Breast epithelium (tissue), 4 donors: ENCODE measurements at regions not wholly inside any gene's neighbourhood (a gene's known extent, or its start where the extent isn't known, plus 50 kb on each side); places are given as distances from the start of the nearest gene placed in this dataset.
A peak's percentile ranks its signal among the peaks of the same experiment; 100 is the strongest.

Experiments used
- DNase-seq, 2 donors: peaks; one replicate each; pipeline ENCODE4 v3.0.0-alpha.2; 2019; ENCODE audit warnings: low spot score in 2 of 2
- H3K27ac ChIP-seq, 2 donors: fragments of 200-600 bp; sonication (generic) in 1 of 2; one replicate each; pipeline ENCODE4 v1.5.1; 2016 to 2019; ENCODE audit warnings: mild to moderate bottlenecking in 1 of 2
- H3K27me3 ChIP-seq, 2 donors: fragments of 200-600 bp; sonication (generic) in 1 of 2; one replicate each; pipeline versions ENCODE4 v1.5.1 to v1.6.0; 2017 to 2019; ENCODE audit warnings: control low read depth in 1 of 2, mild to moderate bottlenecking in 1 of 2
- H3K36me3 ChIP-seq: fragments of 200-600 bp; one replicate; pipeline ENCODE4 v1.5.1; 2019
- H3K4me1 ChIP-seq, 2 donors: fragments of 200-600 bp; sonication (generic); one replicate each; pipeline ENCODE4 v1.5.1; 2016 to 2019; ENCODE audit warnings: control low read depth in 1 of 2
- H3K4me3 ChIP-seq, 3 donors: fragments of 200-600 bp; sonication (generic); 1 replicate in 2 of 3; 2 replicates in 1 of 3; pipeline ENCODE4 v1.5.1; 2016 to 2019; ENCODE audit warnings: mild to moderate bottlenecking in 3 of 3, moderate library complexity in 2 of 3
- H3K9me3 ChIP-seq, 2 donors: fragments of 200-600 bp; sonication (generic) in 1 of 2; one replicate each; pipeline ENCODE4 v1.5.1; 2016 to 2019; ENCODE audit warnings: control low read depth in 1 of 2
- CTCF ChIP-seq, 3 donors: fragments of 450-650 bp; IDR thresholded peaks; one replicate each; pipeline ENCODE4 v1.5.1; 2016 to 2017; ENCODE audit warnings: antibody characterized with exemption in 3 of 3, mild to moderate bottlenecking in 3 of 3, moderate library complexity in 3 of 3
- POLR2A ChIP-seq: fragments of 450-650 bp; IDR thresholded peaks from one replicate; pipeline ENCODE4 v1.6.1; 2016; ENCODE audit warnings: antibody characterized with exemption, mild to moderate bottlenecking, moderate library complexity
- POLR2AphosphoS5 ChIP-seq, 3 donors: sonication (generic); formaldehyde crosslinking; IDR thresholded peaks; one replicate each; pipeline ENCODE4 v1.6.1; 2017; ENCODE audit warnings: antibody characterized with exemption in 3 of 3
- intact Hi-C: fragments of 100-400 bp; cut with DNase I; formaldehyde crosslinking; loops from one replicate; pipeline ENCODE4 v1.15.1; 2023; ENCODE audit warnings: low total_unique reads

DNA sequence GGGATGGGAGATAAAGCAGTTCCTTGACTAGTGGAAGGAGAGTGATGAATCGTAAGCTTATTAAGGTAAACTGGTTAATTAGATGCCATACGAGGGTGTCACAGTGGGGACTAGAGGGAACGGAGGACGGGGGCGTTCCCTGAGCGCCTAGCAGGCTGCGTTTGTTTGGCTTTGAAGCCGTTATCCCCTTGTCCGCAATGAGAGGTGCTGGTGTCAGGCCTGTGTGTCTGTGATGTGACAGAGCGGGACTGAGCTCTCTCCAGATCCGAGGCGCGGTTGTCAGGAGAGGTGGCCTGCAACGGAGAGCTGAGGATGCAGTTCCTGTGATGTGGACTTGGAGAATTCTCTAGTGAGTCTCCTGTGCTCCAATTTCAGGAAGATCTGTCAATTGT is 60.0 kb upstream of the PRPS1L1 start:
- TF ChIP-seq CTCF (IDR thresholded peaks at IDR 0.05) (no peak), POLR2A (no peak), POLR2AphosphoS5 (IDR thresholded peaks at IDR 0.05) (no peak)
- intact Hi-C loops = no loop called here

GRCh38 chr7:18096087-18096486 is 68.4 kb upstream of the PRPS1L1 start:
- TF ChIP-seq POLR2A = no peak
- no peak for TF ChIP-seq CTCF (IDR thresholded peaks at IDR 0.05)
- no peak for TF ChIP-seq POLR2AphosphoS5 (IDR thresholded peaks at IDR 0.05)
- Histone ChIP-seq H3K27me3 (no peaks in the 10 kb centered on the region), H3K9me3 (no peaks in the 10 kb centered on the region), H3K36me3 (no peaks in the 10 kb centered on the region), H3K4me3 (no peak overlapping the region), H3K4me1 (no peaks in the 10 kb centered on the region), H3K27ac (no peak overlapping the region)
- DNase-seq = no peak
- intact Hi-C loops = no loop called here

More for the DNA sequence above, 60.0 kb upstream of the PRPS1L1 start:
- H3K27ac ChIP-seq = no peak overlapping the region
- DNase-seq = no peak
- H3K4me3 ChIP-seq = peak overlapping the region in 2 of 3 donors; percentile 79 to 81
- H3K36me3 ChIP-seq = no peaks in the 10 kb centered on the region
- H3K4me1 ChIP-seq = peaks cover 0 to 3% of the 10 kb centered on the region in 2 donors
- no peaks in the 10 kb centered on the region for H3K9me3 ChIP-seq
- peaks cover 0 to 4% of the 10 kb centered on the region in 2 donors for H3K27me3 ChIP-seq

DNA sequence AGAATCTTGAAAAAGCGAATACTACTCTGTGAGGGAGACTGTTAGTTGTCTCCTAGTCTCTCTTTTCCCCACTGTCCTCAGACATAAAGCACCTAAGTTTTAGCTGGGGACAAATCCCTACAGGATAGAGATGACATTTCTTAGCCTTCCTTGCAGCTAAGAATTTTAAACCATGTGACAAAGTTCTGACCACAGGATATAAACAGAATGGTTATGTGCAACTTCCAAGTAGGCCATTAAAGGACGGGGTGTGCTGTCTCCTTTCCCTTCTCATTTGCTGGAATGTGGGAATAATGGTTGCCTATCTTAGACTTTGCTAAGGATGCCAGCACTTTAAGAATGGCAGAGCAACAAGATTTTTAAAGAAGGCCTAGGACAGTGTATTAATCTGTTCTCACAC is 74.9 kb upstream of the PRPS1L1 start:
- intact Hi-C loops = no loop called here

GRCh38 chr7:18103436-18104218 is 76.0 kb upstream of the PRPS1L1 start:
- DNase-seq = no peak
- H3K4me3 ChIP-seq = no peak overlapping the region
- H3K27me3 ChIP-seq = no peaks in the 10 kb centered on the region
- H3K9me3 ChIP-seq = no peaks in the 10 kb centered on the region
- H3K4me1 ChIP-seq = no peaks in the 10 kb centered on the region
- intact Hi-C loops = no loop called here
- no peaks in the 10 kb centered on the region for H3K36me3 ChIP-seq
- no peak overlapping the region for H3K27ac ChIP-seq
- TF ChIP-seq POLR2AphosphoS5 (IDR thresholded peaks at IDR 0.05) = no peak
- no peak for TF ChIP-seq CTCF (IDR thresholded peaks at IDR 0.05)
- no peak for TF ChIP-seq POLR2A

More for the DNA sequence above, 74.9 kb upstream of the PRPS1L1 start:
- Histone ChIP-seq H3K36me3 (no peaks in the 10 kb centered on the region), H3K9me3 (no peaks in the 10 kb centered on the region), H3K27me3 (no peaks in the 10 kb centered on the region), H3K27ac (no peak overlapping the region), H3K4me3 (no peak overlapping the region), H3K4me1 (no peaks in the 10 kb centered on the region)
- TF ChIP-seq CTCF (IDR thresholded peaks at IDR 0.05) (no peak), POLR2A (no peak), POLR2AphosphoS5 (IDR thresholded peaks at IDR 0.05) (no peak)
- DNase-seq = no peak

DNA sequence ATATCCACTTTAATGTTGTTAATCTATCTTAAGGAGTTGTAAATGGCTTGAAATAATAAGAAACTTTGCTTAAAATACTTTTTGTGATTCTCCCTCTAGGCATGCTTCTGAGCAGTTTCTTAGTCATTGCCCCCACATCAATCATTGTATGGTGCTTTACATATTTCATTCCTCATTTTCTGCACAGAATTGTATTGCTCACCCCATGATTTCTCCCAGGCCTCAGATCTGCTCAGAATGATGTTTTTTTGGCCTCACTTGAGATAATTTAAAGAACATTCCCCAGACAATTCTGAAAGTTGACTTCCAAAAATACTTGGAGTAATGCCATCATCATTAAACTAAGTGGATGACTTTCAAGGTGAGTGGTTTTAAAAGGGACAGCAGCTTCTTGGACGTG is 82.1 kb upstream of the PRPS1L1 start:
- Histone ChIP-seq H3K4me1 (no peaks in the 10 kb centered on the region), H3K4me3 (no peak overlapping the region), H3K27me3 (no peaks in the 10 kb centered on the region), H3K27ac (no peak overlapping the region), H3K9me3 (no peaks in the 10 kb centered on the region), H3K36me3 (no peaks in the 10 kb centered on the region)
- no peak for TF ChIP-seq POLR2AphosphoS5 (IDR thresholded peaks at IDR 0.05)
- no peak for TF ChIP-seq POLR2A
- TF ChIP-seq CTCF (IDR thresholded peaks at IDR 0.05) = no peak
- intact Hi-C loops = no loop called here
- DNase-seq = no peak
